Fibroblast of skin of abdomen (primary cell): ENCODE measurements at regions not wholly inside any gene's neighbourhood (a gene's known extent, or its start where the extent isn't known, plus 50 kb on each side); places are given as distances from the start of the nearest gene placed in this dataset.
A peak's percentile ranks its signal among the peaks of the same experiment; 100 is the strongest.
"Not testable (repeated sequence)": the region's sequence is repeated elsewhere in the genome, so short reads cannot be mapped to it uniquely, and the experiment has no call there.

ENCODE experiments used
- DNase-seq: peaks from one replicate; pipeline ENCODE4 v3.0.0-alpha.2; 2013

DNA sequence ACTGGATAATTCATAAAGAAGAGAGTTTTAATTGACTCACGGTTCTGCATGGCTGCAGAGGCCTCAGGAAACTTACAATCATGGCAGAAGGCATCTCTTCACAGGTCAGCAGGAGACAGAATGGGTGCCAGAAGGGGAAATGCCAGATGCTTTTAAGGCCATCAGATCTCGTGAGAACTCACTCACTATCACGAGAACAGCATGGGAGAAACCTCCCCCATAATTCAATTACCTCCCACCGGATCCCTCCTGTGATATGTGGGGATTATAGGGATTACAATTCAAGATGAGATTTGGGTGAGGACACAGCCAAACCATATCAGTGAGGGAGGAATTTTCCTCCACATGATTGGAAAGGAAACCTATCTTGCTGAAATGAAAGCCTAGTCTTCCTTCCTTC, 108.1 kb upstream of the TMEM132E start:
- DNase-seq: not testable (repeated sequence)

DNA sequence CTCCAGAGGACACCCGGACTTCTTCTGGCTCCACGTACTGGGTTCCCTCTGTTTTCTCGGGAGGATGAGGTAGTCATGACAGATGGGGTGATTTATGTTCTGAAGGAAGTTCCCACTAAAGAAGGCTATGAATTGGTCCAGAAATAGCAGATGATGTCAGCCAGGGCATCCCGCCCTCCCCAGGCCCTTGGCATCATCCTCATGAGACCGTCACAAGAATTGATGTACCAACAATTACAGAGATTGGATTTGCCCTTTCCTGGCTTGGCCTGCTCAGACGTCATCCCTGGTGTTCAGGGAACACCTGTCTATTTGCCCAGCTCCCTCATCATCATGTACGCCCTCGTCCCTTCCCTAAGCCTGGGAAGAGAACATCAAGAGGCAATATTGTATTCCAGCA, 102.8 kb upstream of the CCL1 start:
- no peak for DNase-seq

DNA sequence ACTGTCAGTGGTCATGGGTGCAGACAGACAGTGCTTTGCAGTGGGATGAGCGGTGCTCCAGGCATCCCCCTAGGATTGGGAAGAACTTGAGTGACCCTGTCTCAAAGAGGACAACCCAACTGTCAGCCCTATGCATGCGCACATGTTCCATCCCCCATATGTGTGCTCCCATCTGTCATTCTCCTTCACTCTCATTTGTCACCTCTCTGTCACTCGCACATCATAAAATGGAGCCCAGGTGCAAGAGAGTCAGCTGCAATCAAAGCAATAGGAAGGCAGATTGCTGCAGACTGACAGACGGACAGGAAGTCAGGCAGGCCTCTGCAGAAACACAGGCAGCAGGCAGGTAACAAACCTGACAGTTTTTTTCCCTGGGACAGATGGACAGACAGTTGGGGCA, 101.8 kb upstream of the CCL1 start:
- no peak for DNase-seq

DNA sequence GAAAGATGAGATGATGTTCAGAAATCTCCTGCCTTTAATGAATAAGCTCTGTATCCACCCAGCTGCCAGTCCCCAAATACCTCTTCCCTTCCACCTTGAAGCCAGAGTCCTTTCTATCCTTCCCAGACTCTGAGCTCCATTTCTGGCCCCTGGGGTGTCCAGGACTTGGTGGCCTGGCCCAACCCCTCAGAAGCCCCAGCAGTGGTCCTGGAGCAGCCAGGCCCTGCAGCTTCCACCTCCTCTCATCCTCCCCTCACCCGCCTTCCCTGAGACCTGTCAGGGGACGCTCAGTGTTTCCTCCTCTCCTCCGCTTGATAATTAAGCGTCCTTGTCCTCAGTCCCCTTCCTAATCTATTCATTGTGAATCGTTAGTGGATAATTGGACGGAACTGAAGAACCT, 95.2 kb upstream of the CCL1 start:
- DNase-seq: no peak

DNA sequence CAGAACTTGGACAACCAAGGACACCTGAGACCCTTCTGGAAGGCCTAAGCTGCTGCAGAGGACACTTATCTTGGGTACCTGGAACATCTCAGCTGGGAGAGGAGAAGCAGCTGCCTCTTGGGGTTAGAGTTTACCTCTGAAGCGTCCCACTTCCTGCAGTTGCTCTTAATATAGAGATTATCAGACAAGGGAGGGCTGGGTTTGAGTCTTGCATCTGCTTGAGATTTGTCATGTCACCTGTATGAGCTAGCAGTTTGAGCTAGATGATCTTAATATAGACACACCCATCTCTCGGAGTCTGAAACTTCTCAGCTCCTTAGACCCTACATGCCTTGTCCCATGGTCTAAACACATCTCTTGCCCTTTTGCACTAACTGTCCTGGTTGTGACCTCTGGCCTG, 93.1 kb upstream of the CCL1 start:
- DNase-seq: no peak

DNA sequence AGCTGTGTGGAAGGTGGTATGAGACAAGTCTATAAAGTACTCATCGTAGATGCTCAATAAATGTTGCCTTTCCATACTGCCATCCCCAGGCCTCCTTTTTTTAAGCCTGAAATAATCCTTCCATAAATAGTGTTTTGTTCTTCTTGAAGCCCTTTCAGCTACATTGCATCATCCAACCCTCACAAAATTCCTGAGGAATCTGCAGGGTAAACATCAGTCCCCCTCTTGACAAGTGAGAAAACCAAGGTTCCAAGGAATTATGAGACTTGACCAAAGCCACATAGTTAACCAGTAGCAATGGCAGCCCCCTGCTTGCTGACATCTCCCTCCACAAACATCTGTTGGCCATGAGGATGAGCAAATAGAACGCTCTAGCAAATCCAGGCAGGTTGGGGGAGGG, 89.7 kb upstream of the CCL1 start:
- DNase-seq: peak; percentile 10

DNA sequence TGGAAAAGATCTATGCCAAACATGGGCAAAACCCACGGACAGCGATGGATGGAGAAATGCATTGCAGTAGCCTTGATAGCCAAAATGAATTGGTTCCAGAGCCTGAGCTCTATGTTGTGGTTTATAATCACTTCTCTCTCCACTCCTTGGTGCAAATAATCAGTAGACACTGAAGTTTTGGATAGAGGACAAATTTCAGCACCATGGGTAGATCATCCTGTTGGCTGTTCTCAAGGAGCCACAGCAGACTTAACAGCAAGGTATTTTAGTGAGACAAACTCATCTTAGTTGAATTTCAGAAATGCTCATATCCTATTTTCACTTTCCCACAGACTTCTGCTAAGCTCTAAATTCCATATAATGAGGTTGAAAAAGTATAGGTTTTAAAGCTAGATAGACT, 88.3 kb upstream of the CCL1 start:
- DNase-seq: no peak

DNA sequence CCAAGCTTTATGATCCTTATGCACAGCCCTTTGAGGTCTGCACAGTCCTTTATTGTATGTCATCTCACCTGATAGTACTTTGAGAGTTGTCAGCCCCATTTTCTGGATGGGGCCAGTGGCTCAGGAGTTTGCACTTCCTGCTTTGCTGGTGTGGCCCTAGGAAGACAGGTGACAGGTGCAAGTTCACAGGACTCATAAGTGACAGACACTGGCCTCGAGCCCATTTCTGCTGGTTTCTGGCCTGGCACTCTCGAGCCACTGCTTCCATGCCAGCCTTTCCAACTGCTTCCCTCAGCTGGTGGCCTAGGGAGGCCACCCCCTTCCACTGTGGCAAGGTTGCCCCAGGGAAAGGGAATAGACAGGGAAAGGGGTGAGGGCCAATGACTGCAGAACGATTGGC, 84.4 kb upstream of the CCL1 start:
- no peak for DNase-seq

DNA sequence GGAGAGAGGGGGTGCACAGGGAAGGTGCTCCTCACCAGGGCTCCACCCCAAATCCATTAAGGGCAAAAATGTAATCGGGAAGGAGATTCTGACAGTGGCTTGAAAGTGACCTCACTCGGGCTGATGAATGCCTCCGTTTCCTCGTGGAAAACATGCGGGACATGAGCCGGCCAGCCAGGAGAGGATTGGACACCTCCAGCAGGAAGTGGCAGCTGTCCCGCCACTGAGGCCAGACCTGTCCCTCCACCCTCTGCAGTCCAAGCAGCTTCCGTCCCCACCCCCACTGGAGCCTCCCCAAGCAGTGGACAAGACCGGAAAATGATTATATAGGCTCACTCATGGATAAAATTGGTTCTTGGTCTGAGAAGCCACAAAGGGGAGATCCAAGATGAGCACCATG, 82.1 kb upstream of the CCL1 start:
- no peak for DNase-seq

DNA sequence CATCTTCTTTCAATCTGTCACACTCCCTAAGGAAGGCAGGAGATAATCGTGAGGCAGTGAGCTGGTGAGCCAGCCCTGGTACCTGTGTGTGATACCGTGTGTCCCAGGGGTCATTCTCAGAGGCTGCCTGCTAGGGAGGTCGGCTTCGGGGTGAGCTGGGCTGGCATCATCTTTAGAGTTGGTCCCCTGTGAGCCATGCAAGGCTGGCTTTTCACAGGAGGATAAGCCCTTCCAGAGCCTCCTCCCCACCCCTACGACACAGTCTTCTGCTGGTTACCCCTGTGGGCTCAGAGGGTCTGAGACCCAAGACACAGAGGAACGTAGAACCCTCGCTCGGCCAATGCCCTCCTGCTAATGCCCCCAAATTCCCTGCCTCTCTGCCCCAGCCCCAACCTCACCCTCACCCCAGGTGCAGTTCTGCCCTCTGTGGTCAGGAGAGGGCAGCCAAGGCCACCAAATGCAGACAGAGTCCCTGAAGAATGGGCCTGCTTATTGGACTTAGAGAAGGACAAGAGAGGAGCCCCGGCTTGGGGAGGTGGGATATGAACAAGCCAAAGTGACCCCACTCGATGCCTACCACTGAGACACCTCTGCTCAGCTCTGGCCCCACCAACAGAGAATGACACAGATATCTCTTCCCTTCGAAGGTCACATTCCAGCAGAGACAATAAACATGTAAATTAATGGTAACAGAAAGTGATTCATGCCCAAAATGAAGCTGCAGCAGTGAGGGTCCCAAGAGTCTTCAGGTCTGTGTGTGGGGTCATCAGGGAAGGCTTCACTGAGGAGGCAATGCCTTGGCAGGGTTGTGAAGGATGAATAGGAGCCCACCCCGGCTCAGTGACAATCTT, 80.8 kb upstream of the CCL1 start:
- no peak for DNase-seq

DNA sequence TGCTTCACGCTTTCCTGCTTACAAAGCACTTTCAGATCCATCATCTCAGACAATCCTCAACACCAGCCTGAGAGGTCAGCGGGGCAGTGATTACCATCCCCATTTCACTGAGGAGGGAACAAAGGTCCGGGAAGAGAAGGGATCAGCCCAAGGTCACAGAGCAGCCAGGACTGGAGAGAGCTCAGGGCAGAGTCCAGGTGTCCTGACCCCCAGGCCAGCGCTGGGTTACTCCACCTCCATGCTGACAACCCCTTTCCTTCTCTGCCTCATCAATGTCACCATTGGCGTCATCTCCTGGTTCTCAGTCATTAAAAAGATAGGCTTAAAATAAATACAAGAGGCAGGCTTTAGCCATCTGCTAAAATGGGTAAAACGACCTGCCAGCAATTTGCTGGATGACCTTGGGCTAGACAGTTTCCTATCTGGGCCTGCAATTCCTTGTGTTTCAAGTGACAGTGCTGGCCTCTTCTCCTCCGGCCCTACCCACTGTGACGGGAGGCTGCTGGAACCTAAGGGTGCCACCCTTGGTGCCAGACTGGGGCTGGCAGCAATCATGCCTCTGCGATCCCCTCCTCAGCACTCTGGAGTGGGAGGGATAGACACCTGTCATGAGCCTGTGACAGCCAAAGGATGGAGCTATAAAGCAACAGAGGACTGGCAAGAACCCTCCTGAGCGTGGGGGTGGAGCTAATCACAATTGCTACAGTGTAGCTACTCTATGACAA, 79.5 kb upstream of the CCL1 start:
- no peak for DNase-seq

DNA sequence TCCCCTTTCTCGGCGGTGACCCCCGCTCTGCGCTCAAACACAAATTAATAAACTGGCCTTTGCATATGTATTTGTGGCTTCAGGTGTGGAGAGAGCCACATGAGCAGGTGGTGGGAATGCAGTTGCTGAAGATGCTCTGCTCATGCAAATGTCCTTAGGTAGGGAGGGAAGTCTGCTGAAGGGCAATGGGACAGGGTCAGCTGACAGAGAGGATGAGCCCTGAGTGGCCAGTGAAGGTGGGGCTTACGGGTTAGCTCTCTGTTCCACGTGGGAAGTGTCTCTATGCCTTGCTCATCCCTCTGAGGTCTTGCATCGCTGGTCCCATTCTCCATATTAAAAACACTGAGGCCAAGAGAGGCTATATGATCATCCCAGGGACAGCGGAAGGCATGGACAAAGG, 74.2 kb upstream of the CCL1 start:
- no peak for DNase-seq

DNA sequence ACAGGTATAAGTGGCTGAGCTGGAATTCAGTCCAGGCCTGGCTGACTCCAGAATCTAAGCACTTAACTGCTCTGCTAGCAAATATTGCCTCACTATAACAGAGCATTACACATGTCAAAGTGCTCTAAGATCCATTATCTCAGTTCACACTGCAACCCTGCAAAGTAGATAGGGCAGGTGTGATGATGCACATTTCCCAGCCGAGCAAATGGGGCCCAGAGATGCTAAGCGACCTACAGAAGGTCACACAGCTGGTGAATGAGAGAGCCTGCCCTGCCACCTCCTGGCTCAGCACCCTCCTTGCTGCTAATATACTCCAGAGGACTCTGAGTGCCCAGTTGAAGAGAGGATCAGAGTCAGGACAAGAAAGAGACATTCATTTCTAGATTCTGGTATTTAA, 73.6 kb upstream of the CCL1 start:
- DNase-seq: no peak

DNA sequence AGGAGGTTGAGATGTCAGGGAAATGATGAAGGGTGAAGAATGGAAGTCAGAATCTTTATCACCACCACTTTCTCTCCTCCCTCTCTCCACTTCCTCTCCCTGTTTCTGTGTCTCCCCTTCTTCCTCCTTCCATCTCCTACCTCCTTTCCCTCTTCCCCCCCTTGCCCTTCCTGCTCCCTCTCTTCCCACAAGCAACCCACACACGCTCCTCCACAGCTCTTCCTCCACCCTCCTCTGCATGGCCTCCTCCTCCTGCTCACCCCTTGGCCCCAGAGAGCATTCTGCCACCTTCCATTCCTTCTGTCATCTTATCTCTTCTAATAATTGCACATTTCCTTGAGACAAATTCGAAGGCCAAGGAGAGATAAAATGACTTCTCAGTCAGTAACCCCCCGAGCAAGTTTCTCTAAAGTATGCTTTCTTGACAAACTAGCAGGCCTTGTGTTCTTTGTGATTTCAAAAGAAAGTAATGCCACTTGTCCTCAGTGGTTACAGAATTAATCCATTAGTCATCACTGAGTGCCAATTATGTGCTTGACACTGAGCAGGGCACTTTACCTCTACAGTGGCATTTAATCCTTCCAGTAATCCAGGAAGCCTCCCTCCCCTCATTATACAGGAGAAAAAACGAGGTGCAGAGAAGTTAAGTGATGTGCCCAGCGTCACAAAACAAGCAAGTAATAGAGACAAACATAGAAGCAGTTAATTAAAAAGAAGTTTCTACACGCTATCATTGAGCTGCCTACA, 72.3 kb upstream of the CCL1 start:
- DNase-seq: no peak

DNA sequence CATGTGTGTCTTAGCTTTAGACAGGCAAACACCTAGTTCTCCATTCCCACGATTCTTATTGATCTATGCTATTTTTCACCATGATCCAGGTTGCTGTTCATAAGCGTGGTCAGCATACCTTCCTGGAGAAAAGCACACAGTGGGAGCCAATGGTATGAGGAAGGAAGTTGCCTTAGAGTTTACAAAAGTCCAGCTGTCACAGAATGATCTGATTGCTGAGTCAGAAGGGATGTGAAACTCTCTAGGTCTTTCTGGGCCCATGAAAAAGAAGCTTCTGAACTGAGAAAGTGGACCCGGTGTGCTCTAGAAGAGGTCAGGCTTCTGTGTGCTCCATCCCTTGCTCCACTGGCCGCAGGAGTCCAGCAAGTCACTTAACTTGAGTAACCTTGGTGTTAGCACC, 71.0 kb upstream of the CCL1 start:
- DNase-seq: no peak

DNA sequence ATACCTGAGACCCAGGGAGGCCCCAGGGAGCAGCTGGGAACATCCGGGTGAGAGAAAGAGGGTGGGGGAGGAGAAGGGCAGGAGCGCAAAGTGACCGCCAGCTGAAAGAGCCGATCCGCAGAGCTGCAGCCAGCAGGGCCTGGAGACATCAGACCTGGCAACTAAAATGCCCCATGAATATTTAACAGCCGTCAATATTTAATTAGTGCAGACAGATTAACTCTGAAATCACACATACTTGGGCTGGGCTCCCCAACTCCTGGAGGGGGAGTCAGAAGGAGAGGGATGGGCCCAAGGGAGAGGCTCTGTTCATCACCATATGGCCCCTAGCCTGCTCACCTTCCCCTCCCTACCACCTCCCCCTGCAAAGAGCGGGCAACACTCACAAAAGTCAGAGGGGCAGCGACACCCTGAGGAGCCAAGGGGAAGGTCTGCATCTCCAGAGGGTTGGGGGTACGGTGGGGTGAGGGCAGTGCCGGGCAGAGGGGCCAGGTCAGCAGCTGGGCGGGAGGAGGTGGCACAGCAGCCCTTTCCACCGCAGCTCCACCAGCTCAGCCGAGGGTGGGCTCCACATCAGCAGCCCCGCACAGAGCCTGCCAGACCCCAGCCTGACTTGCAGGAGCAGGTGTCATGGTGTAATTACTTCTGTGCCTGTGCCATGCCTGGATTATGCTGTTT, 61.9 kb upstream of the CCL1 start:
- DNase-seq: no peak

DNA sequence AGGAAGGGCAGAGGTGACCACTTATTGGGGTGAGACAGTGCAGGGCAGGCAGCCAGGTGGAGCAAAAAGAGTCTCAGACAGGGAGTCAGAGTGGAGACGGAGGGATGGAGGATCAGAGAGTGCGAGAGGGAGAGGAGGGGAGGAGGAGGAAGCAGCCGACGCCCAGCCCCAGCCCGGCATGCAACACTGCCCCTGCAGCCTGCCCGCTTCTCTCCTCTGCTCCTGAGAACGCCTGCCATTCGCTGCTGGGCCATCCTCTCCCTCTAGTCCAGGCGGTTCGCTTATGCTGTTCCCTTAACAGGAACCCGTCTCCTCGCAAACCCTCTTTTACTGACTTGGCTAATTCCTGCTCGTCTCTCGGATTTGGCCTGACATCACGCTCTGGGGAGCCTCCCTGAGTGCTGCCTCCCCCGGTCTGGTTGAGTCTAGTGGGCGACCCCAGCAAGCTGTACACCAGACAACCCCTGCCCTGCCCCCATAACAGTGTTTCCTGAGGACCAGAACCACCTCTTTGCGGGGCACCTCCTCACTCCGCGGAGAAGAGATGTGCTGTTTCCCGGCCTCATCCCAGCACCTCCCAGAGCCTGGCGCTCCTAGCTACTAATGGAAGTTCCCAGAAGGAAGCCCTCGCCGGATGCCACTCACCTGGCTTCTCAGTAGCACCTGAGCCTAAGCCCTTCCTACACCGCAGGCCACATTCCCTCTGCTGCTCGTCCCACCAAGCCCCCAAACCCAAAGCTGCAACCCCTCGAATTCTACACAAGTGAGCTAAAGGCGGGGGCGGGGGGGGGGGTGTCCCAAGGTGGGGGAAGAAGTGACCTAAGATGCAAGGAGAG, 61.2 kb upstream of the CCL1 start:
- no peak for DNase-seq

DNA sequence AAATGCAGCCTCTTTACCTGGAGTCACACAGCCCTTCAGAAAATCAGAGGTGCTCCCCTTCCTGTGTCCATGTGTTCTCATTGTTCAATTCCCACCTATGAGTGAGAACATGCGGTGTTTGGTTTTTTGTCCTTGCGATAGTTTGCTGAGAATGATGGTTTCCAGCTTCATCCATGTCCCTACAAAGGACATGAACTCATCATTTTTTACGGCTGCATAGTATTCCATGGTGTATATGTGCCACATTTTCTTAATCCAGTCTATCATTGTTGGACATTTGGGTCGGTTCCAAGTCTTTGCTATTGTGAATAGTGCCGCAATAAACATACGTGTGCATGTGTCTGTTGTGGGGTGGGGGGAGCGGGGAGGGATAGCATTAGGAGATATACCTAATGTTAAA, 60.3 kb upstream of the CCL1 start:
- not testable (repeated sequence) for DNase-seq

DNA sequence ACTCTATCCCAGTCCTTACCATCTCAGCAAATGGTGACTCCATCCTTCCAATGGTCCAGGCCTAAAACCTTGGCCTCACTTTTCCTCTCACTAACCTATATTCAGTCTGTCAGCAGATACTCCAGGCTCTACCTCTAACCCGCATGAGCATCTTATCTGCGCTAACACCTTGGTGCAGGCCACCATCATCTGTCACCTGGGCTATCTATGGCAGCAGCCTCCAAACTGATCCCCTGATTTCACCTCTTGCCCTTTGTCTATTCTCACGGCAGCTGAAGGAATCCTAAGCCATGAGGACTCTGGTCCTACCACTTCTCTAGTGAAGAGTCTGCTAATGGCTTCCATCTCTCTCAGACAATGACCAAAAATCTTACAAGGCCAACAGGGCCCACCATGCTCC, 57.9 kb upstream of the CCL1 start:
- DNase-seq: no peak

DNA sequence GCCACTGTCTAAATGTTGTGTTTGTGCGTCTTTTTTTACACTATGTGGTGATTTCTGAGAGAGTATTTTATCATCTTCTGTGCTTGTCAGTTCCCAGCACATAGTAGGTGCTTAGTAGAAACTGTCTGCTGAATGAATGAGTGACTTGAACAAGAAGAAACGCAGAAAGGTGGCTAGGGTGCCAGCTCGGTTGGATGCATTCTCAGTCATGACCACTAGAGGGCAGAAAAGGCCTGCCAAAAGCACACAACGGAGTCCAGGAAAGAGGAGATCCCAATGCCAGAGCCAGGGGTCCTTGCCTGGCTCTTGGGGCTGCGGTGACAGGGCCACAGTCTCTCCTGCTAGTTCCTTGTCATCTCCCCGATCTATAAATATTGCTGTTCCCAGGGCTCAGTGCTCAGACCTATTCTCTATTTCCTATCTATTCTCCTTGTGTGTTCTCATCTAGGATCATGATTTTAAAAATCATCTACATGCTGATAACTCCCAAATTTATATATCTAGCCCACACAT, 57.3 kb upstream of the CCL1 start:
- peak; percentile 45 for DNase-seq

DNA sequence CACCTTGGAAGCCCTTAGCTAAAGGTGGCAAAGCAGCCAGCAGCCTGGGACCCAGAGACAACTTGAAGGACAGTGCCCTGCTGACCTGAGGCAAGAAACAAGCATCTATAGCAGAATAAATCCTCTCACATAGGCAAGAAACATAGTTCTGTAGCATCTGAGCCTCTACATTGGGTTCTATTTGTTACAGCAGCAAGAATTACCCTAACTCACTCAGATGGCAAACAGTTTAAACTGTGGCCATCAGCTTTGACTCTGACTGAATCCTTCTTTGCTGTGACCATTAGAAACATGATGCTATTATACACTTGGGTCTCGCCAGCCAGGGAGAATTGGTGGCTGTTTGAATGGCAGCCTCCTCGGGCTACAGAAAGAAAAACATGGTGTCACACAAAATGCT, 53.1 kb upstream of the CCL1 start:
- DNase-seq: no peak

DNA sequence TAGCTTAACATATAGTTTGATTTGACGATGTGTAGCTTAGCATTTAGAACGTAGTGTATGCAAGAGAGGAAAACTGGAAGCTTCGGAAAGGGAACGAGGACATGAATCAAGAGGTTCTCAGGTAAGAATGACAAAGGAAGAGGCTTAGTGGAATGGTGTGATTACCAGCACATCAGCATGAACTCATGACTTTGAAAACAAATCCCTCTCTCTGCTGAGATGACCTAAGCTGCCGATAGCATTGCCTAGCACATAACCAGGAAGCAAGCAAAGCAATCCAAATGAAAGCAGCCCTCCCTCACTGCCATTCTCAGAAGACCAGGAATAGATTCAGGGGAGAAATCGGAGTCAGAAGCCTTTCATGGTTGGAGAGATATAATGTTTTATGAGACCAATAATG, 51.3 kb upstream of the CCL1 start:
- DNase-seq: no peak
